ENCODE measurements at regions not wholly inside any gene's neighbourhood (a gene's known extent, or its start where the extent isn't known, plus 50 kb on each side); places are given as distances from the start of the nearest gene placed in this dataset.

DNA sequence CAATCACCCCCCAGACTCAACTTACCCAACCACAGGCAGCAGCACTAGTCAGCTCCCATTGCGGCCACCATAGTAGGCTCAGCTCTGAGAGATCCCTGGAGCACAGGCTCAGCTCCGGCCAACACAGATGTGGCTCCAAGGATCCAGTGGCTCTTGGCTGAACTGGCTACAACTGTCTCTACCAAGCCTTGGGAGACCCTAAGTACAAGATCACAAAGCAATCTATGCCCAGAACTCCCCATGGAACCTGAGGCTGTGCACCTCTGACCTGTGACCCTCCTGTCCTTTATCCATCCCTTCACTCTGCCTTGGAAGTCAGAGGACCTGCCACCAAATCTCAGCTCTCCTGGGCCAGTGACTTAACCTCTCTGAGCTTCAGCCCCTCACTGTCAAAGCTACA lies 61.8 kb upstream of the GJB5 start:
- Histone ChIP-seq H3K4me1 (no peaks in the 10 kb centered on the region), H3K9me3 (no peaks in the 10 kb centered on the region), H3K27ac (no peak overlapping the region), H3K4me3 (no peak overlapping the region), H3K4me2 (no peak overlapping the region)
- ATAC-seq, result no peak
- TF ChIP-seq RFX5 (IDR thresholded peaks at IDR 0.05), result no peak
- TF ChIP-seq, protein P1, sequence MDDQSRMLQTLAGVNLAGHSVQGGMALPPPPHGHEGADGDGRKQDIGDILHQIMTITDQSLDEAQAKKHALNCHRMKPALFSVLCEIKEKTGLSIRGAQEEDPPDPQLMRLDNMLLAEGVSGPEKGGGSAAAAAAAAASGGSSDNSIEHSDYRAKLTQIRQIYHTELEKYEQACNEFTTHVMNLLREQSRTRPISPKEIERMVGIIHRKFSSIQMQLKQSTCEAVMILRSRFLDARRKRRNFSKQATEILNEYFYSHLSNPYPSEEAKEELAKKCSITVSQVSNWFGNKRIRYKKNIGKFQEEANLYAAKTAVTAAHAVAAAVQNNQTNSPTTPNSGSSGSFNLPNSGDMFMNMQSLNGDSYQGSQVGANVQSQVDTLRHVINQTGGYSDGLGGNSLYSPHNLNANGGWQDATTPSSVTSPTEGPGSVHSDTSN (IDR thresholded peaks at IDR 0.05), result no peak
- 0% methylated on average over 1 of the region's 2 CpGs for WGBS (ENCODE audit: missing lambda C conversion rate)
- no peak for DNase-seq (ENCODE audit: low read depth in 1 of 2, low spot score in 1 of 2)
- ChIA-PET POLR2A (no interaction called here), CTCF (interaction anchor here (1.0 kb wide), 2 partner anchors 10 to 14 kb away, joined by 3 to 4 read pairs; no protein-coding TSS in a partner anchor)
- no peak for FAIRE-seq

DNA sequence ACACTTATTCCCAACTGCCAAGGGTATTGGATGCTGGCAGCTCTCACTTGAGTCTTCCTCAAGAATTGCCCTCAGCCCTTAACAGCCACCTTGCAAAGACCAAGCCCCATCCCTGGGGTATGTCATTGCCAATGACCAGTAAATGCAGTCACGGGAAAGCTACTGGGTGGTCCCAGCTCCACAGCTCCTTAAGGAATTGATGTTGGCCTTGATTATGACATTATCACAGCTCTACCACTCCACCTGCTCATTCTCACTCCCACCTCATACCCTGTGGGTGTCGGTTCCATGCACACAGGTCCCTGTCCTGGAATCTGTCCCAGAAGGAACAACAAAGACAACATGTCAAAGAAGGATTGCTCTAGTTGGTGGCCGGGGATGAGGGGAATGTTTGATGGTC lies 60.5 kb upstream of the GJB5 start:
- CTCF ChIA-PET, result no interaction called here
- H3K4me1 ChIP-seq, result no peaks in the 10 kb centered on the region
- no peak for FAIRE-seq
- POLR2A ChIA-PET, result no interaction called here
- no peaks in the 10 kb centered on the region for H3K9me3 ChIP-seq
- H3K4me3 ChIP-seq, result no peak overlapping the region
- WGBS (ENCODE audit: missing lambda C conversion rate), result 2% methylated on average over 3 of the region's 3 CpGs
- DNase-seq (ENCODE audit: low read depth in 1 of 2, low spot score in 1 of 2), result no peak
- H3K27ac ChIP-seq, result no peak overlapping the region
- ATAC-seq, result no peak; a peak in 1 of 6 replicates
- H3K4me2 ChIP-seq, result no peak overlapping the region
- TF ChIP-seq ZNF302 (CRISPR knock-in tag; IDR thresholded peaks at IDR 0.05) (no peak), EHMT2 (IDR thresholded peaks at IDR 0.05; ENCODE audit: low read depth) (no peak), RAD21 (conservative IDR thresholded peaks at IDR 0.05 in 1 of 2, IDR thresholded peaks at IDR 0.05 in 1 of 2) (no peak), CEBPB (IDR thresholded peaks at IDR 0.05) (no peak), HDAC2 (IDR thresholded peaks at IDR 0.05) (no peak), NPAS2 (CRISPR knock-in tag; IDR thresholded peaks at IDR 0.05; ENCODE audit: borderline replicate concordance) (no peak), MAZ (IDR thresholded peaks at IDR 0.05; ENCODE audit: borderline replicate concordance, low read depth, low read length) (no peak), ESRRA (IDR thresholded peaks at IDR 0.05; ENCODE audit: borderline replicate concordance, low read length) (no peak), KDM1A (IDR thresholded peaks at IDR 0.05; ENCODE audit: low read depth) (no peak), SMC3 (IDR thresholded peaks at IDR 0.05) (no peak), CHD4 (IDR thresholded peaks at IDR 0.05; ENCODE audit: borderline replicate concordance) (no peak)
- TF ChIP-seq, protein P2, sequence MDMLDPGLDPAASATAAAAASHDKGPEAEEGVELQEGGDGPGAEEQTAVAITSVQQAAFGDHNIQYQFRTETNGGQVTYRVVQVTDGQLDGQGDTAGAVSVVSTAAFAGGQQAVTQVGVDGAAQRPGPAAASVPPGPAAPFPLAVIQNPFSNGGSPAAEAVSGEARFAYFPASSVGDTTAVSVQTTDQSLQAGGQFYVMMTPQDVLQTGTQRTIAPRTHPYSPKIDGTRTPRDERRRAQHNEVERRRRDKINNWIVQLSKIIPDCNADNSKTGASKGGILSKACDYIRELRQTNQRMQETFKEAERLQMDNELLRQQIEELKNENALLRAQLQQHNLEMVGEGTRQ (IDR thresholded peaks at IDR 0.05), result no peak
- TF ChIP-seq, protein P3, sequence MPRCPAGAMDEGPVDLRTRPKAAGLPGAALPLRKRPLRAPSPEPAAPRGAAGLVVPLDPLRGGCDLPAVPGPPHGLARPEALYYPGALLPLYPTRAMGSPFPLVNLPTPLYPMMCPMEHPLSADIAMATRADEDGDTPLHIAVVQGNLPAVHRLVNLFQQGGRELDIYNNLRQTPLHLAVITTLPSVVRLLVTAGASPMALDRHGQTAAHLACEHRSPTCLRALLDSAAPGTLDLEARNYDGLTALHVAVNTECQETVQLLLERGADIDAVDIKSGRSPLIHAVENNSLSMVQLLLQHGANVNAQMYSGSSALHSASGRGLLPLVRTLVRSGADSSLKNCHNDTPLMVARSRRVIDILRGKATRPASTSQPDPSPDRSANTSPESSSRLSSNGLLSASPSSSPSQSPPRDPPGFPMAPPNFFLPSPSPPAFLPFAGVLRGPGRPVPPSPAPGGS (IDR thresholded peaks at IDR 0.05), result no peak
- TF ChIP-seq, protein P4, sequence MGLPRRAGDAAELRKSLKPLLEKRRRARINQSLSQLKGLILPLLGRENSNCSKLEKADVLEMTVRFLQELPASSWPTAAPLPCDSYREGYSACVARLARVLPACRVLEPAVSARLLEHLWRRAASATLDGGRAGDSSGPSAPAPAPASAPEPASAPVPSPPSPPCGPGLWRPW (IDR thresholded peaks at IDR 0.05), result no peak
- TF ChIP-seq, protein P5, sequence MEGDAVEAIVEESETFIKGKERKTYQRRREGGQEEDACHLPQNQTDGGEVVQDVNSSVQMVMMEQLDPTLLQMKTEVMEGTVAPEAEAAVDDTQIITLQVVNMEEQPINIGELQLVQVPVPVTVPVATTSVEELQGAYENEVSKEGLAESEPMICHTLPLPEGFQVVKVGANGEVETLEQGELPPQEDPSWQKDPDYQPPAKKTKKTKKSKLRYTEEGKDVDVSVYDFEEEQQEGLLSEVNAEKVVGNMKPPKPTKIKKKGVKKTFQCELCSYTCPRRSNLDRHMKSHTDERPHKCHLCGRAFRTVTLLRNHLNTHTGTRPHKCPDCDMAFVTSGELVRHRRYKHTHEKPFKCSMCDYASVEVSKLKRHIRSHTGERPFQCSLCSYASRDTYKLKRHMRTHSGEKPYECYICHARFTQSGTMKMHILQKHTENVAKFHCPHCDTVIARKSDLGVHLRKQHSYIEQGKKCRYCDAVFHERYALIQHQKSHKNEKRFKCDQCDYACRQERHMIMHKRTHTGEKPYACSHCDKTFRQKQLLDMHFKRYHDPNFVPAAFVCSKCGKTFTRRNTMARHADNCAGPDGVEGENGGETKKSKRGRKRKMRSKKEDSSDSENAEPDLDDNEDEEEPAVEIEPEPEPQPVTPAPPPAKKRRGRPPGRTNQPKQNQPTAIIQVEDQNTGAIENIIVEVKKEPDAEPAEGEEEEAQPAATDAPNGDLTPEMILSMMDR (IDR thresholded peaks at IDR 0.05), result no peak

DNA sequence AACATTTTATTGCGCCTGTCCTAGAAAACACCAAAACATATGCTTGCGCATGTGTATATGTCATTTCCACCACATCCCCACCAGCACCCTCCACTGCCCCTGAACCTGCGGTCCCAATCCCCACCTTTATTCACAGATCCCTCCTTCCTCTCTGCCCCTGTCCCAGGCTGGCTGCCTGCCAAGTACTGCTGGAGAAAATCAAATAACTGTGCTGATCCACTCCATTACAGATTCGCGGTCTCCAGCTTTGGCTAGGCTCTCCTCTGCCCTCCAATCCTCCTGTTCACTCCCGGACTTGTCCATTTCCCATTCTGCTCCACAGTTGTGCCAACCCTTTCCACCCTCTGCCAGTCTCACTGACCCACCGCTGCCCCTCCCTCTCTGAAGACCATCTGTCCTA lies 59.3 kb upstream of the GJB5 start:
- ChIA-PET POLR2A (no interaction called here), CTCF (no interaction called here)
- no peaks in the 10 kb centered on the region for H3K9me3 ChIP-seq
- no peaks in the 10 kb centered on the region for H3K4me1 ChIP-seq
- FAIRE-seq (no peak), DNase-seq (ENCODE audit: low read depth in 1 of 2, low spot score in 1 of 2) (no peak), ATAC-seq (no peak)
- no peak overlapping the region for H3K4me3 ChIP-seq
- WGBS (ENCODE audit: missing lambda C conversion rate), result 65% methylated on average over 7 of the region's 7 CpGs
- no peak overlapping the region for H3K4me2 ChIP-seq
- no peak overlapping the region for H3K27ac ChIP-seq
- TF ChIP-seq NR3C1 (IDR thresholded peaks at IDR 0.05) (no peak), CHD2 (IDR thresholded peaks at IDR 0.05; ENCODE audit: low read length, partially characterized antibody) (no peak), EP300 (IDR thresholded peaks at IDR 0.05) (no peak), ZFP36 (IDR thresholded peaks at IDR 0.05; ENCODE audit: borderline replicate concordance, partially characterized antibody) (no peak), CHD4 (IDR thresholded peaks at IDR 0.05; ENCODE audit: borderline replicate concordance) (no peak), EHMT2 (IDR thresholded peaks at IDR 0.05; ENCODE audit: low read depth) (no peak), CBX8 (IDR thresholded peaks at IDR 0.05) (no peak), JUN (IDR thresholded peaks at IDR 0.05) (no peak), HDAC2 (IDR thresholded peaks at IDR 0.05) (no peak)
- TF ChIP-seq, protein P6, sequence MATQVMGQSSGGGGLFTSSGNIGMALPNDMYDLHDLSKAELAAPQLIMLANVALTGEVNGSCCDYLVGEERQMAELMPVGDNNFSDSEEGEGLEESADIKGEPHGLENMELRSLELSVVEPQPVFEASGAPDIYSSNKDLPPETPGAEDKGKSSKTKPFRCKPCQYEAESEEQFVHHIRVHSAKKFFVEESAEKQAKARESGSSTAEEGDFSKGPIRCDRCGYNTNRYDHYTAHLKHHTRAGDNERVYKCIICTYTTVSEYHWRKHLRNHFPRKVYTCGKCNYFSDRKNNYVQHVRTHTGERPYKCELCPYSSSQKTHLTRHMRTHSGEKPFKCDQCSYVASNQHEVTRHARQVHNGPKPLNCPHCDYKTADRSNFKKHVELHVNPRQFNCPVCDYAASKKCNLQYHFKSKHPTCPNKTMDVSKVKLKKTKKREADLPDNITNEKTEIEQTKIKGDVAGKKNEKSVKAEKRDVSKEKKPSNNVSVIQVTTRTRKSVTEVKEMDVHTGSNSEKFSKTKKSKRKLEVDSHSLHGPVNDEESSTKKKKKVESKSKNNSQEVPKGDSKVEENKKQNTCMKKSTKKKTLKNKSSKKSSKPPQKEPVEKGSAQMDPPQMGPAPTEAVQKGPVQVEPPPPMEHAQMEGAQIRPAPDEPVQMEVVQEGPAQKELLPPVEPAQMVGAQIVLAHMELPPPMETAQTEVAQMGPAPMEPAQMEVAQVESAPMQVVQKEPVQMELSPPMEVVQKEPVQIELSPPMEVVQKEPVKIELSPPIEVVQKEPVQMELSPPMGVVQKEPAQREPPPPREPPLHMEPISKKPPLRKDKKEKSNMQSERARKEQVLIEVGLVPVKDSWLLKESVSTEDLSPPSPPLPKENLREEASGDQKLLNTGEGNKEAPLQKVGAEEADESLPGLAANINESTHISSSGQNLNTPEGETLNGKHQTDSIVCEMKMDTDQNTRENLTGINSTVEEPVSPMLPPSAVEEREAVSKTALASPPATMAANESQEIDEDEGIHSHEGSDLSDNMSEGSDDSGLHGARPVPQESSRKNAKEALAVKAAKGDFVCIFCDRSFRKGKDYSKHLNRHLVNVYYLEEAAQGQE (IDR thresholded peaks at IDR 0.05), result no peak
- TF ChIP-seq, protein P3 (IDR thresholded peaks at IDR 0.05), result no peak
- TF ChIP-seq, protein P7, sequence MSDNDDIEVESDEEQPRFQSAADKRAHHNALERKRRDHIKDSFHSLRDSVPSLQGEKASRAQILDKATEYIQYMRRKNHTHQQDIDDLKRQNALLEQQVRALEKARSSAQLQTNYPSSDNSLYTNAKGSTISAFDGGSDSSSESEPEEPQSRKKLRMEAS (IDR thresholded peaks at IDR 0.05), result no peak
